ENCODE measurements at regions not wholly inside any gene's neighbourhood (a gene's known extent, or its start where the extent isn't known, plus 50 kb on each side); places are given as distances from the start of the nearest gene placed in this dataset.

DNA sequence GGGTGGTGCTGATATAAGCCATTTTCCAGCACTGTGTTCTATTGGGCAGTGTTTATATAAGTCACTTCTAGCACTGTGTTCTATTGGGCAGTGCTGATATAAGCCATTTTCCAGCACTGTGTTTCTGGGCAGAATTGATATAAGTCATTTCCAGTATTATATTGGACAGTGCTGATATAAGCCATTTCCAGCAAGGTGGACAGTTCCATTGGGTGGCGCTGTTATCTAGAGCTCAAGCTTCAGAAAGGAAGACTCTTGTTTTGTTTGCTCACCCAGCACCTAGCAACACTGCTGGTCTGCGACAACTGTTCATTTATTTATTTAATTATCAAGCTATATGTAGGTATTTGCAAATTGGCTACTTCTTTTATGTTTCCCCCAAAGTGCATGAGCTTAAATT is 690.3 kb downstream of the AACS start:
- Histone ChIP-seq H3F3A (ENCODE audit: insufficient read depth) (no peaks in the 10 kb centered on the region), H3K9ac (ENCODE audit: low read length) (no peak overlapping the region), H3K9me2 (replicated peaks; ENCODE audit: insufficient read depth, low read length) (no peaks in the 10 kb centered on the region), H3K79me2 (ENCODE audit: insufficient read depth, low read length) (no peaks in the 10 kb centered on the region), H3K4me2 (ENCODE audit: low read depth, low read length, poor library complexity, severe bottlenecking) (no peak overlapping the region), H2AFZ (ENCODE audit: low read depth, low read length, severe bottlenecking) (no peak overlapping the region), H4K20me1 (ENCODE audit: low read depth, low read length) (no peaks in the 10 kb centered on the region), H3K4me3 (ENCODE audit: insufficient read depth, low read length, poor library complexity, severe bottlenecking) (no peak overlapping the region), H3K9me3 (ENCODE audit: insufficient read depth, low read length) (no peaks in the 10 kb centered on the region), H3K27ac (ENCODE audit: low read depth, low read length) (no peak overlapping the region), H3K27me3 (ENCODE audit: low read length) (no peaks in the 10 kb centered on the region), H3K36me3 (ENCODE audit: low read length) (no peaks in the 10 kb centered on the region)
- no peak for TF ChIP-seq CTCF (IDR thresholded peaks at IDR 0.05; ENCODE audit: insufficient read depth, low read length, poor library complexity, severe bottlenecking)

GRCh38 chr12:125766091-125766490 is 700.9 kb downstream of the AACS start:
- Histone ChIP-seq H3K9me3 (ENCODE audit: insufficient read depth, low read length) (no peaks in the 10 kb centered on the region), H3K4me2 (ENCODE audit: low read depth, low read length, poor library complexity, severe bottlenecking) (no peak overlapping the region), H3K9me2 (replicated peaks; ENCODE audit: insufficient read depth, low read length) (no peaks in the 10 kb centered on the region), H3F3A (ENCODE audit: insufficient read depth) (no peaks in the 10 kb centered on the region), H2AFZ (ENCODE audit: low read depth, low read length, severe bottlenecking) (no peak overlapping the region), H3K9ac (ENCODE audit: low read length) (no peak overlapping the region), H3K4me3 (ENCODE audit: insufficient read depth, low read length, poor library complexity, severe bottlenecking) (no peak overlapping the region), H3K27me3 (ENCODE audit: low read length) (no peaks in the 10 kb centered on the region), H3K27ac (ENCODE audit: low read depth, low read length) (no peak overlapping the region), H4K20me1 (ENCODE audit: low read depth, low read length) (no peaks in the 10 kb centered on the region), H3K79me2 (ENCODE audit: insufficient read depth, low read length) (no peaks in the 10 kb centered on the region), H3K36me3 (ENCODE audit: low read length) (no peaks in the 10 kb centered on the region)
- TF ChIP-seq EZH2phosphoT487 (conservative IDR thresholded peaks at IDR 0.05; ENCODE audit: low read length) (no peak), CTCF (IDR thresholded peaks at IDR 0.05; ENCODE audit: insufficient read depth, low read length, poor library complexity, severe bottlenecking) (no peak)

DNA sequence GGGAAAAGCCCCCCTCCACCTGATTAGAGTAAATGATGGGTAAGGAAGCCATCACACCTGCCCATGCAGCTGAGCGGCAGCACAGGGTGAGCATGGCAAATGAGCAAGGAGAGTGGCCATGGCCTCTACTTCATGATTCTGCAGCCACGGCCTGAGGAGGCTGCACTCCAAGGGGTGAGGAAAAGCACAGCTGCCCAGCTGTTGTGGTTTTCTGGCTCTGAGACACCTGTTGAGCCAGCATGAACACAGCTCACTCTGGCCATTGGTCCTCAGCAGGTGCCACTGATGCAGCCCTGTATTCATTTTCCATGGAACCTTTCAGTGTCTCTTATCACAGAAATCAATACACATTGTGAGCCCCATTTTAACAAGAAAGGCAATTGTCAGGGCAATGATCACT is 707.2 kb downstream of the AACS start:
- no peak overlapping the region for H3K4me3 ChIP-seq (ENCODE audit: insufficient read depth, low read length, poor library complexity, severe bottlenecking)
- TF ChIP-seq EZH2phosphoT487 (conservative IDR thresholded peaks at IDR 0.05; ENCODE audit: low read length), result no peak
- TF ChIP-seq CTCF (IDR thresholded peaks at IDR 0.05; ENCODE audit: insufficient read depth, low read length, poor library complexity, severe bottlenecking), result no peak
- H3K36me3 ChIP-seq (ENCODE audit: low read length), result no peaks in the 10 kb centered on the region
- no peaks in the 10 kb centered on the region for H3K27me3 ChIP-seq (ENCODE audit: low read length)
- H3K9me3 ChIP-seq (ENCODE audit: insufficient read depth, low read length), result no peaks in the 10 kb centered on the region
- no peak overlapping the region for H3K9ac ChIP-seq (ENCODE audit: low read length)
- no peaks in the 10 kb centered on the region for H4K20me1 ChIP-seq (ENCODE audit: low read depth, low read length)
- no peaks in the 10 kb centered on the region for H3K9me2 ChIP-seq (replicated peaks; ENCODE audit: insufficient read depth, low read length)
- H3K79me2 ChIP-seq (ENCODE audit: insufficient read depth, low read length), result no peaks in the 10 kb centered on the region
- H3K4me2 ChIP-seq (ENCODE audit: low read depth, low read length, poor library complexity, severe bottlenecking), result no peak overlapping the region
- H2AFZ ChIP-seq (ENCODE audit: low read depth, low read length, severe bottlenecking), result no peak overlapping the region
- H3F3A ChIP-seq (ENCODE audit: insufficient read depth), result no peaks in the 10 kb centered on the region
- no peak overlapping the region for H3K27ac ChIP-seq (ENCODE audit: low read depth, low read length)
